Hepatocyte (in vitro differentiated cells): ENCODE measurements at regions not wholly inside any gene's neighbourhood (a gene's known extent, or its start where the extent isn't known, plus 50 kb on each side); places are given as distances from the start of the nearest gene placed in this dataset.

ENCODE experiments used
- DNase-seq: peaks from one replicate; pipeline ENCODE4 v3.0.0-alpha.2; 2016; ENCODE audit warnings: low spot score
- H2AFZ ChIP-seq: fragments of 200-600 bp; sonication (generic); 2 replicates; pipeline ENCODE4 v1.6.0; 2016; ENCODE audit warnings: antibody characterized with exemption, mild to moderate bottlenecking
- H3K27ac ChIP-seq: fragments of 200-600 bp; sonication (generic); 2 replicates; pipeline ENCODE4 v1.5.1; 2016; ENCODE audit warnings: mild to moderate bottlenecking
- H3K27me3 ChIP-seq: fragments of 200-600 bp; sonication (generic); 2 replicates; pipeline ENCODE4 v1.6.1; 2016
- H3K36me3 ChIP-seq: fragments of 200-600 bp; sonication (generic); replicated peaks from 2 replicates; pipeline ENCODE4 v1.5.1; 2016; ENCODE audit warnings: low read depth; ENCODE audit not compliant: insufficient read depth
- H3K4me1 ChIP-seq: fragments of 200-600 bp; sonication (generic); 2 replicates; pipeline ENCODE4 v1.5.1; 2016; ENCODE audit warnings: mild to moderate bottlenecking, moderate library complexity; ENCODE audit not compliant: insufficient read depth
- H3K4me2 ChIP-seq: fragments of 200-600 bp; sonication (generic); 2 replicates; pipeline ENCODE4 v1.6.0; 2016
- H3K4me3 ChIP-seq: fragments of 200-600 bp; sonication (generic); 2 replicates; pipeline ENCODE4 v1.5.1; 2016; ENCODE audit warnings: mild to moderate bottlenecking
- H3K79me2 ChIP-seq: fragments of 200-600 bp; sonication (generic); 2 replicates; pipeline ENCODE4 v1.6.0; 2017; ENCODE audit warnings: mild to moderate bottlenecking
- H3K9me2 ChIP-seq: fragments of 200-600 bp; sonication (generic); replicated peaks from 2 replicates; pipeline ENCODE4 v1.6.0; 2017; ENCODE audit warnings: mild to moderate bottlenecking; ENCODE audit not compliant: insufficient read depth
- H3K9me3 ChIP-seq: fragments of 200-600 bp; sonication (generic); 2 replicates; pipeline ENCODE4 v1.5.1; 2016; ENCODE audit warnings: low read depth, mild to moderate bottlenecking
- H4K20me1 ChIP-seq: fragments of 200-600 bp; sonication (generic); 2 replicates; pipeline ENCODE4 v1.6.0; 2016; ENCODE audit warnings: mild to moderate bottlenecking; ENCODE audit not compliant: insufficient read depth, poor library complexity, severe bottlenecking
- EZH2 ChIP-seq: fragments of 200-600 bp; sonication (generic); IDR thresholded peaks from 2 replicates; pipeline ENCODE4 v1.6.1; 2016; ENCODE audit warnings: antibody characterized with exemption, mild to moderate bottlenecking, borderline replicate concordance
- EZH2phosphoT487 ChIP-seq: fragments of 200-600 bp; sonication (generic); IDR thresholded peaks from one replicate; pipeline ENCODE4 v1.6.1; 2018; ENCODE audit warnings: antibody characterized with exemption, mild to moderate bottlenecking, low read depth, moderate library complexity; ENCODE audit not compliant: unreplicated experiment, severe bottlenecking
- WGBS: methylation state at CpG from one replicate; pipeline ENCODE4 v1.1.6; 2016; ENCODE audit warnings: low lambda C conversion rate; ENCODE audit errors: missing lambda C conversion rate; 5-methylcytosine and 5-hydroxymethylcytosine counted together
- TF ChIP-seq, protein P1 (sequence below): fragments of 200-600 bp; sonication (generic); IDR thresholded peaks from 2 replicates; pipeline ENCODE4 v1.5.1; 2016; ENCODE audit warnings: antibody characterized with exemption, mild to moderate bottlenecking; ENCODE audit not compliant: poor library complexity

- no peaks in the 10 kb centered on the region for H3K9me3 ChIP-seq
- H3K9me2 ChIP-seq, result no peaks in the 10 kb centered on the region
- no peaks in the 10 kb centered on the region for H3K79me2 ChIP-seq
- no peak overlapping the region for H3K4me3 ChIP-seq
- H3K36me3 ChIP-seq, result no peaks in the 10 kb centered on the region
- no peaks in the 10 kb centered on the region for H3K4me1 ChIP-seq
- no peak overlapping the region for H2AFZ ChIP-seq
- no peak overlapping the region for H3K4me2 ChIP-seq
- H3K27me3 ChIP-seq, result no peaks in the 10 kb centered on the region
- no peak overlapping the region for H3K27ac ChIP-seq
- 95% methylated on average over 1 of the region's 1 CpG for WGBS
- TF ChIP-seq EZH2phosphoT487 (no peak), EZH2 (no peak)
- TF ChIP-seq, protein P1, sequence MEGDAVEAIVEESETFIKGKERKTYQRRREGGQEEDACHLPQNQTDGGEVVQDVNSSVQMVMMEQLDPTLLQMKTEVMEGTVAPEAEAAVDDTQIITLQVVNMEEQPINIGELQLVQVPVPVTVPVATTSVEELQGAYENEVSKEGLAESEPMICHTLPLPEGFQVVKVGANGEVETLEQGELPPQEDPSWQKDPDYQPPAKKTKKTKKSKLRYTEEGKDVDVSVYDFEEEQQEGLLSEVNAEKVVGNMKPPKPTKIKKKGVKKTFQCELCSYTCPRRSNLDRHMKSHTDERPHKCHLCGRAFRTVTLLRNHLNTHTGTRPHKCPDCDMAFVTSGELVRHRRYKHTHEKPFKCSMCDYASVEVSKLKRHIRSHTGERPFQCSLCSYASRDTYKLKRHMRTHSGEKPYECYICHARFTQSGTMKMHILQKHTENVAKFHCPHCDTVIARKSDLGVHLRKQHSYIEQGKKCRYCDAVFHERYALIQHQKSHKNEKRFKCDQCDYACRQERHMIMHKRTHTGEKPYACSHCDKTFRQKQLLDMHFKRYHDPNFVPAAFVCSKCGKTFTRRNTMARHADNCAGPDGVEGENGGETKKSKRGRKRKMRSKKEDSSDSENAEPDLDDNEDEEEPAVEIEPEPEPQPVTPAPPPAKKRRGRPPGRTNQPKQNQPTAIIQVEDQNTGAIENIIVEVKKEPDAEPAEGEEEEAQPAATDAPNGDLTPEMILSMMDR, result no peak
- no peak for DNase-seq
- no peaks in the 10 kb centered on the region for H4K20me1 ChIP-seq
Measured at GRCh38 chr4:19645589-19645988, 606.1 kb upstream of the SLIT2 start.

GRCh38 chr4:19636451-19636850 lies 615.3 kb upstream of the SLIT2 start:
- no peak for DNase-seq
- Histone ChIP-seq H3K4me3 (no peak overlapping the region), H3K9me2 (no peaks in the 10 kb centered on the region), H3K79me2 (no peaks in the 10 kb centered on the region), H3K27me3 (no peaks in the 10 kb centered on the region), H3K36me3 (no peaks in the 10 kb centered on the region), H3K4me2 (no peak overlapping the region), H4K20me1 (no peaks in the 10 kb centered on the region), H3K4me1 (no peaks in the 10 kb centered on the region), H3K9me3 (no peaks in the 10 kb centered on the region), H2AFZ (no peak overlapping the region), H3K27ac (no peak overlapping the region)
- no peak for TF ChIP-seq EZH2phosphoT487
- TF ChIP-seq, protein P1, result no peak
- TF ChIP-seq EZH2, result no peak

DNA sequence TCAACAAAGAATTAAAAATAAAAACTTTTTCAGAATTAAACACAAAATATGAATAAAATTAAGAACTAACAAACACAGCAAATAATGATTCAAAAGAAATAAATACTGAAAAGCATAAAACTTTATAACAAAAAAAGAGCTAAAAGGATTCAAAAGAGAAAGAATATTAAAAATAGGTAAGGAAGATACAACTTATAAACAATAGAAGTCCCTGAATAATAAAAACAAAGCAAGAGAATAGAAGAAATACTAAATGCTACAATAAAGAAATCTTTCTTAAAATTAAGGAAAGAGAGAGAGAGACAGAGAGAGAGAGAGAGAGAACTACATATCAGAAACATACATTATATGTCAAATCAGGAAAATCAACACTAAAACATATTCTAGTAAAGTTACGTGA lies 619.9 kb upstream of the SLIT2 start:
- no peaks in the 10 kb centered on the region for H3K9me3 ChIP-seq
- no peaks in the 10 kb centered on the region for H3K79me2 ChIP-seq
- WGBS, result 97% methylated on average over 1 of the region's 1 CpG
- no peak overlapping the region for H3K4me2 ChIP-seq
- H3K36me3 ChIP-seq, result no peaks in the 10 kb centered on the region
- no peaks in the 10 kb centered on the region for H3K27me3 ChIP-seq
- H4K20me1 ChIP-seq, result no peaks in the 10 kb centered on the region
- H3K4me1 ChIP-seq, result no peaks in the 10 kb centered on the region
- no peak overlapping the region for H3K4me3 ChIP-seq
- no peaks in the 10 kb centered on the region for H3K9me2 ChIP-seq
- no peak for TF ChIP-seq EZH2phosphoT487
- TF ChIP-seq, protein P1, result no peak
- TF ChIP-seq EZH2, result no peak
- no peak for DNase-seq
- no peak overlapping the region for H2AFZ ChIP-seq
- no peak overlapping the region for H3K27ac ChIP-seq

DNA sequence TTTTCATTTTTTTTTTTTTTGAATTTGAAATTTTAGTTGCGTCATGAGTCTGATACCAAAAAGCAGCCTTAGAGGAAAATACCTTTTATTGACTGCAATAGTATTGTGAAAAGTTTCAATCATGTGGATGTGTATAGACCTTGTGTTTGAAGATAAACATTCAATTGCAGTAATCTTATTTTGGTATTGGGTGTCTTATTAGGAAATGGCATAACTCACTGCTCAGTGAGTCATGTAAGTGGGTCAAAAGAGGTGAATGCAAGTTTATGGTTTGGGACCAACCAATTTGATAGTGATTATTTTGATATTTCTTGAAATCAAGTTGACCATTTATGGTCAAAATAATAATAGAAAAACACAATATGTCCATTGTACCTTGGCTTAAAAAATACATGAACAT lies 627.8 kb upstream of the SLIT2 start:
- no peaks in the 10 kb centered on the region for H3K9me3 ChIP-seq
- TF ChIP-seq EZH2, result no peak
- TF ChIP-seq, protein P1, result no peak
- TF ChIP-seq EZH2phosphoT487, result no peak
- no peaks in the 10 kb centered on the region for H3K79me2 ChIP-seq
- 100% methylated on average over 1 of the region's 1 CpG for WGBS
- H3K4me2 ChIP-seq, result no peak overlapping the region
- H4K20me1 ChIP-seq, result no peaks in the 10 kb centered on the region
- H3K27me3 ChIP-seq, result no peaks in the 10 kb centered on the region
- no peak overlapping the region for H3K4me3 ChIP-seq
- DNase-seq, result no peak
- no peaks in the 10 kb centered on the region for H3K36me3 ChIP-seq
- no peaks in the 10 kb centered on the region for H3K9me2 ChIP-seq
- H3K4me1 ChIP-seq, result no peaks in the 10 kb centered on the region
- no peak overlapping the region for H3K27ac ChIP-seq
- no peak overlapping the region for H2AFZ ChIP-seq
